Loucy (cell line): ENCODE measurements at regions not wholly inside any gene's neighbourhood (a gene's known extent, or its start where the extent isn't known, plus 50 kb on each side); places are given as distances from the start of the nearest gene placed in this dataset.

Experiments
- H2AFZ ChIP-seq: fragments of 200-600 bp; sonication (generic); 2 replicates; pipeline ENCODE4 v1.6.0; 2016; ENCODE audit warnings: antibody characterized with exemption, mild to moderate bottlenecking, low read length, moderate library complexity
- H3F3A ChIP-seq: fragments of 200-600 bp; 2 replicates; pipeline ENCODE4 v1.6.0; 2016; ENCODE audit warnings: antibody characterized with exemption, low read depth, mild to moderate bottlenecking
- H3K27me3 ChIP-seq: fragments of 200-600 bp; sonication (generic); 2 replicates; pipeline ENCODE4 v1.6.1; 2014; ENCODE audit warnings: low read length, mild to moderate bottlenecking; ENCODE audit not compliant: insufficient read depth, poor library complexity, severe bottlenecking
- H3K36me3 ChIP-seq: fragments of 200-600 bp; sonication (generic); 2 replicates; pipeline ENCODE4 v1.6.1; 2016; ENCODE audit warnings: low read length; ENCODE audit not compliant: insufficient read depth
- H3K4me1 ChIP-seq: fragments of 200-600 bp; sonication (generic); 2 replicates; pipeline ENCODE4 v1.5.1; 2014; ENCODE audit warnings: low read length, mild to moderate bottlenecking; ENCODE audit not compliant: insufficient read depth, poor library complexity, severe bottlenecking
- H3K4me2 ChIP-seq: fragments of 200-600 bp; sonication (generic); 2 replicates; pipeline ENCODE4 v1.6.0; 2014; ENCODE audit warnings: antibody characterized with exemption, low read length, low read depth, mild to moderate bottlenecking; ENCODE audit not compliant: poor library complexity, severe bottlenecking
- H3K4me3 ChIP-seq: fragments of 200-600 bp; sonication (generic); 2 replicates; pipeline ENCODE4 v1.5.1; 2014; ENCODE audit warnings: low read length, mild to moderate bottlenecking, mixed read lengths; ENCODE audit not compliant: poor library complexity, severe bottlenecking
- H3K79me2 ChIP-seq: fragments of 200-600 bp; sonication (generic); 2 replicates; pipeline ENCODE4 v1.6.1; 2014; ENCODE audit warnings: low read length; ENCODE audit not compliant: insufficient read depth
- H3K9ac ChIP-seq: fragments of 200-600 bp; sonication (generic); 2 replicates; pipeline ENCODE4 v1.6.0; 2014; ENCODE audit warnings: mild to moderate bottlenecking, low read depth, low read length, moderate library complexity; ENCODE audit not compliant: poor library complexity, severe bottlenecking
- H3K9me2 ChIP-seq: fragments of 200-600 bp; sonication (generic); replicated peaks from 2 replicates; pipeline ENCODE4 v1.6.1; 2016; ENCODE audit warnings: low read depth, low read length, mixed read lengths
- H3K9me3 ChIP-seq: fragments of 200-600 bp; sonication (generic); 2 replicates; pipeline ENCODE4 v1.6.1; 2014; ENCODE audit warnings: mild to moderate bottlenecking, antibody characterized with exemption, low read length, low read depth; ENCODE audit not compliant: insufficient read depth
- H4K20me1 ChIP-seq: fragments of 200-600 bp; sonication (generic); 2 replicates; pipeline ENCODE4 v1.6.0; 2014; ENCODE audit warnings: antibody characterized with exemption, low read length, mild to moderate bottlenecking; ENCODE audit not compliant: insufficient read depth, poor library complexity, severe bottlenecking
- CTCF ChIP-seq: fragments of 200-600 bp; sonication (generic); conservative IDR thresholded peaks from 2 replicates; pipeline ENCODE4 v1.5.1; 2014; ENCODE audit warnings: mild to moderate bottlenecking, antibody characterized with exemption, low read length
- EZH2phosphoT487 ChIP-seq: fragments of 200-600 bp; IDR thresholded peaks from 2 replicates; pipeline ENCODE4 v1.6.1; 2018; ENCODE audit warnings: antibody characterized with exemption, mild to moderate bottlenecking, moderate library complexity, borderline replicate concordance

DNA sequence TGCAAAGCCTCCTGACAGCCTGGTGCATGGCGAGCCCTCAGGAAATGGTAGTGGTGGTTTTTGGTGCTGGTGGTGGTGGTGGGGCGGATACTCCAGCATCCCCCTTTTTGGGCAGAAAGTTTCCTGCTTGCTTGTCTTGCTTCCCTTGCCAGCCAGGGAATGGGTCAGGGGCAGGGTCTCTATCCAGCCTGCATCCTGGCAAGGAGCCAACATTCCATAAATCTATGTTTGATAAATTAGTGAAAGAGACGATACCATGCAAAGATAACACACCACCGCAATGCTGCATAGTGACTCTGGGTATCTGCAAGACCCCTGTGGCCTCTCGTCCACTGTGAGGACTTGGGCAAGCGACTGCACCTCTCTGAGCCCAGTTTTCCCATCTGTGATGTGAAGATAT is 246.2 kb downstream of the LRFN2 start:
- H3K4me1 ChIP-seq = peaks cover 8% of the 10 kb centered on the region
- no peaks in the 10 kb centered on the region for H3K9me3 ChIP-seq
- no peaks in the 10 kb centered on the region for H3K79me2 ChIP-seq
- no peaks in the 10 kb centered on the region for H3K27me3 ChIP-seq
- no peaks in the 10 kb centered on the region for H4K20me1 ChIP-seq
- no peak overlapping the region for H3K4me2 ChIP-seq
- no peak for TF ChIP-seq CTCF
- no peak for TF ChIP-seq EZH2phosphoT487
- H3K9ac ChIP-seq = no peak overlapping the region
- H3K4me3 ChIP-seq = no peak overlapping the region
- no peak overlapping the region for H2AFZ ChIP-seq
- H3F3A ChIP-seq = no peaks in the 10 kb centered on the region
- no peaks in the 10 kb centered on the region for H3K9me2 ChIP-seq
- H3K36me3 ChIP-seq = no peaks in the 10 kb centered on the region

GRCh38 chr6:40340196-40340595 is 247.0 kb downstream of the LRFN2 start:
- Histone ChIP-seq H3K9me2 (no peaks in the 10 kb centered on the region), H3K79me2 (no peaks in the 10 kb centered on the region)

GRCh38 chr6:40338306-40338705 is 248.9 kb downstream of the LRFN2 start:
- Histone ChIP-seq H4K20me1 (no peaks in the 10 kb centered on the region), H3K4me2 (no peak overlapping the region), H3K27me3 (no peaks in the 10 kb centered on the region), H2AFZ (no peak overlapping the region), H3K36me3 (no peaks in the 10 kb centered on the region), H3K9me2 (no peaks in the 10 kb centered on the region), H3K79me2 (no peaks in the 10 kb centered on the region), H3K9ac (no peak overlapping the region), H3K4me1 (peaks cover 10% of the 10 kb centered on the region), H3K9me3 (no peaks in the 10 kb centered on the region), H3K4me3 (no peak overlapping the region), H3F3A (no peaks in the 10 kb centered on the region)
- TF ChIP-seq EZH2phosphoT487 = no peak
- no peak for TF ChIP-seq CTCF

More at GRCh38 chr6:40340196-40340595, 247.0 kb downstream of the LRFN2 start:
- H4K20me1 ChIP-seq = no peaks in the 10 kb centered on the region
- TF ChIP-seq EZH2phosphoT487 (no peak), CTCF (no peak)
- H3K9me3 ChIP-seq = no peaks in the 10 kb centered on the region
- peaks cover 10% of the 10 kb centered on the region for H3K4me1 ChIP-seq
- H3K4me3 ChIP-seq = no peak overlapping the region
- H3K27me3 ChIP-seq = no peaks in the 10 kb centered on the region
- no peak overlapping the region for H2AFZ ChIP-seq
- H3K4me2 ChIP-seq = no peak overlapping the region
- no peaks in the 10 kb centered on the region for H3F3A ChIP-seq
- H3K36me3 ChIP-seq = no peaks in the 10 kb centered on the region
- no peak overlapping the region for H3K9ac ChIP-seq
